HG02938 (cell line): ENCODE measurements at regions not wholly inside any gene's neighbourhood (a gene's known extent, or its start where the extent isn't known, plus 50 kb on each side); places are given as distances from the start of the nearest gene placed in this dataset.

ENCODE experiments used
- ATAC-seq: cut with Tn5 transposase; IDR thresholded peaks from one replicate; pipeline ENCODE4 v1.9.1; 2021; ENCODE audit warnings: mild to moderate bottlenecking, moderate library complexity; ENCODE audit not compliant: unreplicated experiment

GRCh38 chr5:61887271-61887670, 418.7 kb upstream of the KIF2A start:
- ATAC-seq, result no peak

DNA sequence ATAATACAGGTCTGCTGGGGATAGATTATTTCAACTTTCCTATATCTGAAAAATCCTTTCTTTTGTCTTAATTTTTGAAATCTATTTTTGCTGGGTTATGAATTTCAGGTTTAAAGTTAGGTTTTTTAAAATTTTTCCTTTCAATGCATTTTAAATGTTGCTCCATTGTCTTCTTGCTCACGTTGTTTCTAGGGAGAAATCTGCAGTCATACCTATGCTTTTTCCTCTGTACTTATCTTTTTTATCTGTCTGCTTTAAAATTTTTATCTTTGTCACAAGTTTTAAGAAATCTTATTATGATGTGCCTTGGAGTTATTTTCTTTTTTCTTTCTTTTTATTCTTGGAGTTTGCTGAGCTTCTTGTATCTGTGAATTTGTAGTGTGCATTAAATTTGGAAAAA, 412.0 kb upstream of the KIF2A start:
- ATAC-seq, result no peak

DNA sequence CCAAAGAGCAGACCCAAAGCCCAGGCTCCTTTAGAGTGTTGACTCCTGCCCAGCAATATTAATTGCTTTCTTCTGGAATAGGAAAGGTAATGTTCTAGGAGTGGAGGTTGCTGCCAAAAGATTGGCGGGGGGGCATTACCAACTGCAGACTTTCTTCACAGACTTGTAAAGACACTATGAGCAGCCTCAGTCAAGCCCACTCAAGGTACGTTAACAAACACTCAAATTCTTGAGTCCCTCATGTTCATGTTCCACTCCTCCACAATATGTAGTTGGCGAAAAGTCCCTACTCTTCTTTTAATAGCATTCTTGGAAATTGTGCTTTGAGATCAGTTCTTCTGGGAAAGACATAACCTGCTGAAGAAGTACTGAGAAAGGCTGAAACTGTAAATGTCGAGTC, 409.2 kb upstream of the KIF2A start:
- no peak for ATAC-seq

DNA sequence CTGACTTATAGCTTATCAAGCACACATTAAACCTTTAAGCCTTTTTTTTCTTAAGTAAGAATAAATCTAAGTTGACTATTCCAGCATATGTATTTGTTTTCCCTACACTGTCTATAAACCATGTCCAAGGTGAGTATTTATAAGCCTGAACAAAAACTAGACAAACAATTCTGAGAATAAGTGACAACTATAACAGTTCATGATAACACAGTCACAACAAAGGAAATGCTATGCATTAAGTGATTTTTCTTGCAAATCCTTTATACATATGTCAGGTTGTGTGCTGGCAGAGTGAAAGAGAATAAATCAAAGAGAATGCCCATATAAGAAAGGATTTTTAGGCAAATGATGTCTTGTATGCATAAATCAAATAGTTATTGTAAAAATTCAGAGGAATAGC, 408.8 kb upstream of the KIF2A start:
- ATAC-seq, result no peak

- ATAC-seq, result no peak
These were observed 404.0 kb upstream of the KIF2A start for GRCh38 chr5:61901997-61902396.

- ATAC-seq, result no peak
These were observed 401.3 kb upstream of the KIF2A start for GRCh38 chr5:61904730-61905129.

- no peak for ATAC-seq
These were observed 400.4 kb upstream of the KIF2A start for GRCh38 chr5:61905613-61906012.

GRCh38 chr5:61906820-61907219, 399.2 kb upstream of the KIF2A start:
- no peak for ATAC-seq

DNA sequence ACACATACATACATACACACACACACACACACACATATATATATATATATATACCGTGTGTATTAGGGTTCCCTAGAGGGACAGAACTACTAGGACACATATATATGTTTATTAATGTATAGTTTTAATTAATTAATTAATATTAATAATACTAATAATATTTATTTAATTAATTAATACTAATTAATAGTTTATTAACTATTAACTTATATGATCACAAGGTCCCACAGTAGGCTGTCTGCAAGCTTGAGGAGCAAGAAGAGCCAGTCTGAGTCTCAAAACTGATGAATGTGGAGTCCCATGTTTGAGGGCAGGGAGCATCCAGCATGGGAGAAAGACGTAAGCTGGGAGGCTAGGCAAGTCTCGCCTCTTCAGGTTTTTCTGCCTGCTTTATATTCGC, 398.0 kb upstream of the KIF2A start:
- no peak for ATAC-seq

GRCh38 chr5:61910771-61911170, 395.2 kb upstream of the KIF2A start:
- no peak for ATAC-seq

- no peak for ATAC-seq
These were observed 393.4 kb upstream of the KIF2A start for GRCh38 chr5:61912559-61912958.

- no peak for ATAC-seq
These were observed 390.4 kb upstream of the KIF2A start for GRCh38 chr5:61915646-61916045.

GRCh38 chr5:61916621-61917620, 389.1 kb upstream of the KIF2A start:
- no peak for ATAC-seq

- ATAC-seq, result no peak
These were observed 387.4 kb upstream of the KIF2A start for GRCh38 chr5:61918611-61919010.

DNA sequence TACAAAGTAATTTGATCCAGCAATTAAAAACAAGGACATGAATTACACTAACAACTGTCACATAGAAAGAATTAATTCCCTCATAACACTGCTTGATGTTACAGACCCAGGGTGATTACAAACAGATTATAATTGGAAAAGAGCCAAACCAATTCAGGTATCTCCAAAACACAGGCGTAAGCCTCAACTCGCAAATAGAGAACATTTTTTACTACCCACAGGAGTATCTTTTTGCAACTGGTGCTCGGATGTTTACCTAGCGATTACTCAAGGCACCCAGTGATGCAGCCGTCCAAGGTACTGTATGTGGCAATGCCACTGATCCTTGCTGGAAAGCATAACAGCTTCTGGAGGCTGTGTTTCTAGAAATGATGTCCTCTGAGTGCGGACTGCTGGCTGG, 386.1 kb upstream of the KIF2A start:
- ATAC-seq, result no peak

GRCh38 chr5:61924251-61924650, 381.8 kb upstream of the KIF2A start:
- no peak for ATAC-seq

- ATAC-seq, result no peak
These were observed 379.1 kb upstream of the KIF2A start for GRCh38 chr5:61926911-61927310.

DNA sequence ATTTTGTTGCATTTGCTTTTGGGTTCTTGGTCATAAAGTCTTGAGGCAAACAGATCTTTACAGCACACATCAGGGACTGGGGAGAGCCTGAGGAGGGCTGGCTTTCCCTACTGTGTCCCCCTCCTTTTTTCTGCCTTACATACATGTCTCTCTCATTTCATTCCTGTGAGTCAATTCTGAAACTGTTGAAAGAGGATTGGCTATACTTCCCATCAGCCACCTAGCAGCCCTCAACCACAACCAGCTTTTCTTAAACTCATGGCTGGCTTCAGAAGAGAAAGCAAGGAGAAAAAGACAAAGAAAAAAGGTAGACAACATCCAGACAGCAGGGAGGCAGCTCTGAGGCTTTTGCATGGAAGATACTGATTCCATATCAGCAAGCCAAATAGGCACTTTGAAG, 374.8 kb upstream of the KIF2A start:
- no peak for ATAC-seq

DNA sequence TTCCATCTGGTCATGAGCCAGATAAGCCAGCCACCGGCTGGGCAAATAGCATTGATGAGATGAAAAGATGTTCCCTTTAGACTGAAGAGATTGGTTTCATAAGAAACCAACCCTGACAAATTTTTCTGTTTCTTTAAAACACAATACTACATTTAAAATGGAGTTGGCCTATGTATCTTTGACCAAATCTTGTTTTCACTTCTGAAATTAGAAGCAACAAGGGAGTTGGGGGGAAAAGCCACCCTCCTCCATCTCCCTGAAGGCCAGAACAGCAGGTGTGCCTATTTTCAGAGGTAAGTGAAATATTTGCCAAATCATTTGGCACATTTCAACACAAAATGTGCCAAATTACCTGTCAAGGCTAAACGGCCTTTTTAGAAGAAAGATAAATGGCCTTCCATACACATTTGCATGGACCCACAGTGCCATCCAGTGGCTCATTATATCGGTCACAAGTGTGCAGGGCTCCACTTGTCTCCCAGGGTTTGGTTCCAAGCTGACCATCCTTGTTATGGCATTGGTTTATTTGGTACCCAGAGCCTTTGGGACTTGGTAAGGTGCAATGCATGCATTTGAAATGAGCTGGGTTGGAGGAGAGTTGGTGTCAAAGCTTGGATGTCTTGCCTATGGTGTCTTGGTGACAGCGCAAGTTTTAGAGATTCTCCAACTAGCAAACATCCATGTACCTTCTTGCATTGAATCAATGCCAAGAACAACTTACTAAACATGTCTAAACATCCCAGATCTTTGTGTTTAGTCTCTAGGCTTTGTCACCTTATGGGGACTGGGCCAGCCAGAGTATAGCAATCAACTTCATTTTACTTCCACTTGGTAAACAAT, 372.0 kb upstream of the KIF2A start:
- ATAC-seq, result no peak

DNA sequence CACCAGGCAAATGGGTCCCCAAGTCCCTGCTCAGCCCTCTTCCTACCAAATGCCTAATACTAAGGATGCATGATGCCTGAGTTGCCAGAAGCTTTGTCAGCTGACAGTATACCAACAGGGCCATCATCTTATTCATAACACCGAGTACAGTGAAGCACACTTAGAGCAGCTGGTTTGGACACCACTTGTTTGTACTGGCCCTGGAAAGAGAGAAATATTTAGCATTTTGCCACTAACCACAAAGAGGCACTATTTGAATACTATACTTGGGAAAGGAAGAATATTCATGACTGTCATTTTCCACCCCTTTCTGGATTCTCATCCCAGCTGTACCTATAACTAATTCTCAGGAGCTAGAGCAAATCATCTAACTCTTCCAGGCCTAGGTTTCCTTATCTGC, 364.4 kb upstream of the KIF2A start:
- ATAC-seq, result no peak

- ATAC-seq, result no peak
These were observed 363.4 kb upstream of the KIF2A start for GRCh38 chr5:61942462-61943049.
